ENCODE measurements at regions not wholly inside any gene's neighbourhood (a gene's known extent, or its start where the extent isn't known, plus 50 kb on each side); places are given as distances from the start of the nearest gene placed in this dataset.

DNA sequence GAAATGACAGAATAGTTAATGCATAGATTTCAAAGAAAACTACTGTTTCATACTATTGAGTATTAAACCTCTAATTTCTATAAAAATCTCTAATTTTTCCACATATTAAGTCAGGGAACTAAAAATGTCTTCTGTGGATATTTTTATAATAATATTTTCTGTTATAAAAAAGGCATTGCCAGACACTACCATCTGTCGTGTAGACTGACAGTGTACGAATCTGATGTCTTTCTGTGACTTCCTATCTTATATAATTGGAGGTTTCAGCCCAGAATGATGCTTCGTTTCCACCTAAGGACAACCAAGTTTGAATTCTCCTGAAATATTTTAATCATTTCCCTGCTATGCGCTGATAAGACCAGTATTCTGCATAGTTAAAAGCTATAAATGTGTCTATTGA is 456.6 kb upstream of the ARRDC3 start:
- H3K4me1 ChIP-seq, result no peaks in the 10 kb centered on the region
- no peaks in the 10 kb centered on the region for H3K36me3 ChIP-seq
- H3K27ac ChIP-seq, result no peak overlapping the region
- WGBS, 2 donors (ENCODE audit: low coverage in 1 of 2), result 72 to 80% methylated on average over 4 of the region's 4 CpGs
- TF ChIP-seq EP300 (IDR thresholded peaks at IDR 0.05), result no peak
- no peak for TF ChIP-seq POLR2AphosphoS5 (IDR thresholded peaks at IDR 0.05)
- TF ChIP-seq, protein P1, sequence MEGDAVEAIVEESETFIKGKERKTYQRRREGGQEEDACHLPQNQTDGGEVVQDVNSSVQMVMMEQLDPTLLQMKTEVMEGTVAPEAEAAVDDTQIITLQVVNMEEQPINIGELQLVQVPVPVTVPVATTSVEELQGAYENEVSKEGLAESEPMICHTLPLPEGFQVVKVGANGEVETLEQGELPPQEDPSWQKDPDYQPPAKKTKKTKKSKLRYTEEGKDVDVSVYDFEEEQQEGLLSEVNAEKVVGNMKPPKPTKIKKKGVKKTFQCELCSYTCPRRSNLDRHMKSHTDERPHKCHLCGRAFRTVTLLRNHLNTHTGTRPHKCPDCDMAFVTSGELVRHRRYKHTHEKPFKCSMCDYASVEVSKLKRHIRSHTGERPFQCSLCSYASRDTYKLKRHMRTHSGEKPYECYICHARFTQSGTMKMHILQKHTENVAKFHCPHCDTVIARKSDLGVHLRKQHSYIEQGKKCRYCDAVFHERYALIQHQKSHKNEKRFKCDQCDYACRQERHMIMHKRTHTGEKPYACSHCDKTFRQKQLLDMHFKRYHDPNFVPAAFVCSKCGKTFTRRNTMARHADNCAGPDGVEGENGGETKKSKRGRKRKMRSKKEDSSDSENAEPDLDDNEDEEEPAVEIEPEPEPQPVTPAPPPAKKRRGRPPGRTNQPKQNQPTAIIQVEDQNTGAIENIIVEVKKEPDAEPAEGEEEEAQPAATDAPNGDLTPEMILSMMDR (IDR thresholded peaks at IDR 0.05), result no peak
- TF ChIP-seq POLR2A (IDR thresholded peaks at IDR 0.05), result no peak
- H3K27me3 ChIP-seq, result no peaks in the 10 kb centered on the region
- H3K4me3 ChIP-seq, result no peak overlapping the region
- H3K9me3 ChIP-seq, result no peaks in the 10 kb centered on the region
- ATAC-seq, result no peak

DNA sequence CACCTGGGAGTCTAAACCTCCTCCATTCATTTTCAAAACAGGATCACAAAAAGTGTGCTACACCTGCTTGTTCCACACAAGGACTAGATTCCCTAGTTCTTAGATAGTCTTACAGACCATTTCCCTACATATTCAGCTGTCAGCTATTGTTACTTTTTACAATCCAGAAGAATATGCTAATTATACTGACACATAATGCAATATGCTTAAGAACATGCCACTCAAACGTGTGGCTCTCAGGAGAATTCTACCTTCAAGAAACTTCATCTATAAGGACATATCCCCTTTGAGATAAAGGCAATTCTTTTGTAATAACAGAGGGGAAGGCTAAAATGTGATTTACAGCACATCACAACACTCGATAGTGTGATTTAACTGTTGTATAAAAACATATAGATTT is 456.1 kb upstream of the ARRDC3 start:
- Histone ChIP-seq H3K4me3 (no peak overlapping the region), H3K36me3 (no peaks in the 10 kb centered on the region), H3K4me1 (no peaks in the 10 kb centered on the region), H3K27me3 (no peaks in the 10 kb centered on the region), H3K27ac (no peak overlapping the region), H3K9me3 (no peaks in the 10 kb centered on the region)
- no peak for ATAC-seq
- 39 to 53% methylated on average over 2 of the region's 2 CpGs for WGBS, 2 donors (ENCODE audit: low coverage in 1 of 2)
- TF ChIP-seq POLR2AphosphoS5 (IDR thresholded peaks at IDR 0.05) (no peak), EP300 (IDR thresholded peaks at IDR 0.05) (no peak), POLR2A (IDR thresholded peaks at IDR 0.05) (no peak)
- TF ChIP-seq, protein P1 (IDR thresholded peaks at IDR 0.05), result no peak

DNA sequence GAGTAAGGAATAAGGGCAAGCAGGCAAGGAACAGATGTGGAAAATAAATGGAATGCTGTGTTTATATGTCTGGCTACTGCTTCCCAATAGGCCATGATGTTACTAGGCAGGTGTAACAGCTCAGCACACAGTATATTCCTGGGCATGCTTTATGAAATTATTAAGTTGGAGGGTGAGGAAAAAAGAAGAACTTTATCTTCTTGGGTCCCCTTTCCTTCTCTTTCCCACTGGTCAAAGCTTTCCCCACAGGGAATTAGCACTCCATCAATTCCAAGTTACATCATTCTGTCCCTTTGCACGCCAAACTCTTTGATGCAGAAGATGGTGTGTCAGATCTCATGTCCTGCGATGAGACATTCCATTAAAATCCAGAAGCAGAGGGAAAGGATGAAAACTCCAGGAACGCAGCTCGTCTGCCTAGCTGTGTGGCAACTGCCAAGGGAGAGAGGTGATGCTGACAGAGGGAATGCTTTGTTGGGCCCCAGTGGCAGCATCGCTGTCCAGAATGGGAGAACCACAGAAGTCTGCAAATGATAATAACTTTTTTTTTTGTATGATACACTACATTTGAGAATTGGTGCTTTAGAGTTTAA is 447.3 kb upstream of the ARRDC3 start:
- H3K27ac ChIP-seq, result no peak overlapping the region
- H3K4me3 ChIP-seq, result no peak overlapping the region
- TF ChIP-seq POLR2A (IDR thresholded peaks at IDR 0.05), result no peak
- TF ChIP-seq, protein P1 (IDR thresholded peaks at IDR 0.05), result no peak
- TF ChIP-seq EP300 (IDR thresholded peaks at IDR 0.05), result no peak
- TF ChIP-seq POLR2AphosphoS5 (IDR thresholded peaks at IDR 0.05), result no peak
- no peak for ATAC-seq
- no peaks in the 10 kb centered on the region for H3K36me3 ChIP-seq
- H3K4me1 ChIP-seq, result no peaks in the 10 kb centered on the region
- no peaks in the 10 kb centered on the region for H3K27me3 ChIP-seq
- 32 to 77% methylated on average over 5 of the region's 5 CpGs for WGBS, 2 donors (ENCODE audit: low coverage in 1 of 2)
- H3K9me3 ChIP-seq, result no peaks in the 10 kb centered on the region

DNA sequence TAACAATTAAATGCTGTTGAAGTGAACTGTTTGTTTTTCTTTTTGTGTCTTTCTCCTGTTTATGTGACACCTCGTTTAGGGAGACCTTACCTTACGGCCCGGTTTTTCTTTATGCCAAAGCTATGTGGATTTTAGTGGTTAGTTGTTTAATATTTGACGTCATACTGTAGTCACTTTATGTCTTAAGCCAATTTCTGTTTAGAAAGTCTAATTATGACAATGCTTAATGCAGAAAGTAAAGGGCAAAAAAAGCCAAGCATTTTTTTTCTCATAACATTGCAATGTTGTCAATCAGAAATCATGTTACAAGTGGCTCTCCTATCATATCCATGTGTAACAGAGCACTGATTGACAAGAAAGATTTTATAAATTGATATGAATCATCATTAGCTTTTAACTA is 442.5 kb upstream of the ARRDC3 start:
- Histone ChIP-seq H3K9me3 (no peaks in the 10 kb centered on the region), H3K27ac (no peak overlapping the region), H3K36me3 (no peaks in the 10 kb centered on the region), H3K4me3 (no peak overlapping the region), H3K27me3 (no peaks in the 10 kb centered on the region), H3K4me1 (no peaks in the 10 kb centered on the region)
- 53 to 69% methylated on average over 4 of the region's 4 CpGs for WGBS, 2 donors (ENCODE audit: low coverage in 1 of 2)
- no peak for ATAC-seq
- TF ChIP-seq, protein P1 (IDR thresholded peaks at IDR 0.05), result no peak
- TF ChIP-seq EP300 (IDR thresholded peaks at IDR 0.05), result no peak
- TF ChIP-seq POLR2A (IDR thresholded peaks at IDR 0.05), result no peak
- no peak for TF ChIP-seq POLR2AphosphoS5 (IDR thresholded peaks at IDR 0.05)

DNA sequence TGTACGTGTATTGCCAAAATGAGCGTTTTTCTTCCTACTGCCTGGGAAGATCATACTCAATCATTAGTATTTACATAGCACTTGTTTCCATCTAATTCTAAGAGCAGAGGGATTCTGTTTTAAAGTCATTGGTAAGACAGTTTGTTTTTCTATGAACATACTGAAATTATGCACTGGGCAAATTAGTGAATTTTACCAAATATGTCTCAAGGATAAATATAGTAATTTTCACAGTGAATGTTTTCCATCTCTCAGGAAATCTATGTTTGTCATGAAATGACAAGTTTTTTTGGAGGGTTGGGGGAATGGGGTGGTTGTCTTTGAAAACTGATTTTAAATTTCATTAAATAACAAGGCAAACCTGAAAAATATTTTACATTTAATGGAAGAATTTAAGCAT is 441.3 kb upstream of the ARRDC3 start:
- H3K27me3 ChIP-seq, result no peaks in the 10 kb centered on the region
- H3K9me3 ChIP-seq, result no peaks in the 10 kb centered on the region
- H3K36me3 ChIP-seq, result no peaks in the 10 kb centered on the region
- H3K4me3 ChIP-seq, result no peak overlapping the region
- WGBS, 2 donors (ENCODE audit: low coverage in 1 of 2), result 78 to 81% methylated on average over 2 of the region's 2 CpGs
- H3K4me1 ChIP-seq, result no peaks in the 10 kb centered on the region
- ATAC-seq, result no peak
- no peak for TF ChIP-seq POLR2A (IDR thresholded peaks at IDR 0.05)
- no peak for TF ChIP-seq EP300 (IDR thresholded peaks at IDR 0.05)
- no peak for TF ChIP-seq POLR2AphosphoS5 (IDR thresholded peaks at IDR 0.05)
- TF ChIP-seq, protein P1 (IDR thresholded peaks at IDR 0.05), result no peak
- no peak overlapping the region for H3K27ac ChIP-seq
